Sigmoid colon (tissue), 4 donors: ENCODE measurements at regions not wholly inside any gene's neighbourhood (a gene's known extent, or its start where the extent isn't known, plus 50 kb on each side); places are given as distances from the start of the nearest gene placed in this dataset.

Source experiments
- CTCF ChIP-seq, 4 experiments: fragments of 450-650 bp in 3 of 4; fragments of 200-600 bp in 1 of 4; IDR thresholded peaks; one replicate each; pipeline ENCODE4 v1.5.1; 2016 to 2019; ENCODE audit warnings: antibody characterized with exemption in 4 of 4, mild to moderate bottlenecking in 3 of 4, moderate library complexity in 2 of 4
- EP300 ChIP-seq, 4 donors: sonication (generic); formaldehyde crosslinking; IDR thresholded peaks; one replicate each; pipeline ENCODE4 v1.6.1; 2017; ENCODE audit warnings: antibody characterized with exemption in 4 of 4
- POLR2A ChIP-seq, 2 donors: fragments of 450-650 bp; IDR thresholded peaks; one replicate each; pipeline ENCODE4 v1.6.1; 2016; ENCODE audit warnings: antibody characterized with exemption in 2 of 2, mild to moderate bottlenecking in 2 of 2, moderate library complexity in 2 of 2

GRCh38 chr2:186307871-186308270, 178.2 kb upstream of the ZC3H15 start:
- no peak for TF ChIP-seq CTCF (IDR thresholded peaks at IDR 0.05)
- TF ChIP-seq EP300 (IDR thresholded peaks at IDR 0.05), result no peak
- TF ChIP-seq POLR2A (IDR thresholded peaks at IDR 0.05), result no peak
